ENCODE measurements at regions not wholly inside any gene's neighbourhood (a gene's known extent, or its start where the extent isn't known, plus 50 kb on each side); places are given as distances from the start of the nearest gene placed in this dataset.

DNA sequence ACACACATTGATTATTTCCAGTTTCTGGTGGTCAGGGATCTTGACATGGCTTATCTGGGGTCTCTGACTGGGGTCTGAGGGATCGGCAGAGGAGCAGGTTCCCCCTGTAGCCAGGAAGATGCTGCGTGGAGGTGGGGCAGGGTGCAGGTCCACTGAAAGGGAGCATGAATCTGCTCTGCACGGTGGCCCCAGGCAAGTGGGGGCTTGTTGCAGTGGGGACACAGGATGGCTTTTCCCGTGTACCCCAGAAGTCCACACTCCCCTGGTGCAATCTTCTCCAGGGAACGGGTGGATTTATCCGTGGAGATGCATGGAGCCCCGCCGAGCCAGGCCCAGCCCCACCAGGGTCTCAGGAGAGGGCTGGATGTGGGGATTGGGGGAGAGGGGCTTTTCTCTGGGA, 210.4 kb upstream of the C14orf180 start:
- TF ChIP-seq, protein P1, sequence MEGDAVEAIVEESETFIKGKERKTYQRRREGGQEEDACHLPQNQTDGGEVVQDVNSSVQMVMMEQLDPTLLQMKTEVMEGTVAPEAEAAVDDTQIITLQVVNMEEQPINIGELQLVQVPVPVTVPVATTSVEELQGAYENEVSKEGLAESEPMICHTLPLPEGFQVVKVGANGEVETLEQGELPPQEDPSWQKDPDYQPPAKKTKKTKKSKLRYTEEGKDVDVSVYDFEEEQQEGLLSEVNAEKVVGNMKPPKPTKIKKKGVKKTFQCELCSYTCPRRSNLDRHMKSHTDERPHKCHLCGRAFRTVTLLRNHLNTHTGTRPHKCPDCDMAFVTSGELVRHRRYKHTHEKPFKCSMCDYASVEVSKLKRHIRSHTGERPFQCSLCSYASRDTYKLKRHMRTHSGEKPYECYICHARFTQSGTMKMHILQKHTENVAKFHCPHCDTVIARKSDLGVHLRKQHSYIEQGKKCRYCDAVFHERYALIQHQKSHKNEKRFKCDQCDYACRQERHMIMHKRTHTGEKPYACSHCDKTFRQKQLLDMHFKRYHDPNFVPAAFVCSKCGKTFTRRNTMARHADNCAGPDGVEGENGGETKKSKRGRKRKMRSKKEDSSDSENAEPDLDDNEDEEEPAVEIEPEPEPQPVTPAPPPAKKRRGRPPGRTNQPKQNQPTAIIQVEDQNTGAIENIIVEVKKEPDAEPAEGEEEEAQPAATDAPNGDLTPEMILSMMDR (IDR thresholded peaks at IDR 0.05) = no peak
- Mint-ChIP-seq H3K9me3 (no peaks in the 10 kb centered on the region), H3K4me1 (peaks cover 0 to 1% of the 10 kb centered on the region in 2 donors), H3K27me3 (ENCODE audit: low read depth in 2 of 2) (no peaks in the 10 kb centered on the region), H3K36me3 (no peaks in the 10 kb centered on the region), H3K27ac (no peak overlapping the region), H3K4me3 (no peak overlapping the region)
- ATAC-seq (no peak), DNase-seq (no peak)
- no peaks in the 10 kb centered on the region for H3K9me3 ChIP-seq (ENCODE audit: control insufficient read depth, insufficient read depth, low read length)
- H3K36me3 ChIP-seq (ENCODE audit: control insufficient read depth, insufficient read depth, low read length) = no peaks in the 10 kb centered on the region
- 77% methylated on average over 8 of the region's 8 CpGs for WGBS (ENCODE audit: insufficient coverage)
- no peaks in the 10 kb centered on the region for H3K4me1 ChIP-seq (ENCODE audit: control insufficient read depth, insufficient read depth, low read length)
- H3K4me3 ChIP-seq (ENCODE audit: low read length) = no peak overlapping the region
- H3K27me3 ChIP-seq (ENCODE audit: control insufficient read depth, insufficient read depth, low read length) = no peaks in the 10 kb centered on the region
- no peak overlapping the region for H3K27ac ChIP-seq (ENCODE audit: low read length)
- intact Hi-C loops (cut with micrococcal nuclease) = no loop called here

GRCh38 chr14:104370256-104370870, 209.2 kb upstream of the C14orf180 start:
- Histone ChIP-seq H3K27ac (ENCODE audit: low read length) (no peak overlapping the region), H3K27me3 (ENCODE audit: control insufficient read depth, insufficient read depth, low read length) (no peaks in the 10 kb centered on the region), H3K4me1 (ENCODE audit: control insufficient read depth, insufficient read depth, low read length) (no peaks in the 10 kb centered on the region), H3K9me3 (ENCODE audit: control insufficient read depth, insufficient read depth, low read length) (no peaks in the 10 kb centered on the region), H3K4me3 (ENCODE audit: low read length) (no peak overlapping the region), H3K36me3 (ENCODE audit: control insufficient read depth, insufficient read depth, low read length) (no peaks in the 10 kb centered on the region)
- no peaks in the 10 kb centered on the region for H3K9me3 Mint-ChIP-seq
- intact Hi-C loops (cut with micrococcal nuclease) = no loop called here
- DNase-seq (no peak), ATAC-seq (no peak)
- no peak overlapping the region for H3K27ac Mint-ChIP-seq
- H3K27me3 Mint-ChIP-seq (ENCODE audit: low read depth in 2 of 2) = no peaks in the 10 kb centered on the region
- TF ChIP-seq, protein P1 (IDR thresholded peaks at IDR 0.05) = no peak
- WGBS (ENCODE audit: insufficient coverage) = 76% methylated on average over 21 of the region's 22 CpGs
- no peak overlapping the region for H3K4me3 Mint-ChIP-seq
- no peaks in the 10 kb centered on the region for H3K36me3 Mint-ChIP-seq
- H3K4me1 Mint-ChIP-seq = no peaks in the 10 kb centered on the region

DNA sequence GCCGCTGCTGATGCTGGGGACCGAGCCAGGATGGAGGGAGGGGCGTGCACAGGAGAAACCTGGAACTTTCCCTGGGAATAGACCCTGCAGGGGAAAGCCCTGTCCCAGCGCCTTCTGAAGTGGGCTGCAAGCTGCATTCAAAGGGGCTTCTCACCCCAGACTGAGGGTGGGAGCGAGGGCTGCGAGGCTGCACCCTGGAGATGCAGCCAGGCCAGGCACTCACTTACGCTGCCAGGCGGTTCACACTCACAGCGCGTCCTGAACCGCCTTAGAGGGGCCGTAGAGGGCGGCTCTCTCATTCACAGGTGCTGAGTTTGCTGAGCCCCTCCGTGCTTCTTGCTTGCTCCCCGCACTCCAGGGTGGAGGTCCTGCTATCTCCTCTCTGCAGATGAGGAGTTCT, 208.5 kb upstream of the C14orf180 start:
- no peak overlapping the region for H3K4me3 Mint-ChIP-seq
- no peaks in the 10 kb centered on the region for H3K27me3 Mint-ChIP-seq (ENCODE audit: low read depth in 2 of 2)
- 89% methylated on average over 15 of the region's 15 CpGs for WGBS (ENCODE audit: insufficient coverage)
- Histone ChIP-seq H3K36me3 (ENCODE audit: control insufficient read depth, insufficient read depth, low read length) (no peaks in the 10 kb centered on the region), H3K27me3 (ENCODE audit: control insufficient read depth, insufficient read depth, low read length) (no peaks in the 10 kb centered on the region), H3K9me3 (ENCODE audit: control insufficient read depth, insufficient read depth, low read length) (no peaks in the 10 kb centered on the region), H3K27ac (ENCODE audit: low read length) (no peak overlapping the region), H3K4me1 (ENCODE audit: control insufficient read depth, insufficient read depth, low read length) (no peaks in the 10 kb centered on the region), H3K4me3 (ENCODE audit: low read length) (no peak overlapping the region)
- no peaks in the 10 kb centered on the region for H3K36me3 Mint-ChIP-seq
- no peaks in the 10 kb centered on the region for H3K4me1 Mint-ChIP-seq
- TF ChIP-seq, protein P1 (IDR thresholded peaks at IDR 0.05) = no peak
- DNase-seq (no peak), ATAC-seq (no peak)
- intact Hi-C loops (cut with micrococcal nuclease) = no loop called here
- H3K27ac Mint-ChIP-seq = no peak overlapping the region
- H3K9me3 Mint-ChIP-seq = no peaks in the 10 kb centered on the region

GRCh38 chr14:104371917-104372316, 207.6 kb upstream of the C14orf180 start:
- WGBS (ENCODE audit: insufficient coverage) = 96% methylated on average over 6 of the region's 6 CpGs
- Mint-ChIP-seq H3K4me3 (no peak overlapping the region), H3K4me1 (no peaks in the 10 kb centered on the region), H3K36me3 (no peaks in the 10 kb centered on the region), H3K9me3 (no peaks in the 10 kb centered on the region), H3K27me3 (ENCODE audit: low read depth in 2 of 2) (no peaks in the 10 kb centered on the region), H3K27ac (no peak overlapping the region)
- intact Hi-C loops (cut with micrococcal nuclease) = no loop called here
- H3K27ac ChIP-seq (ENCODE audit: low read length) = no peak overlapping the region
- no peak for DNase-seq
- H3K4me1 ChIP-seq (ENCODE audit: control insufficient read depth, insufficient read depth, low read length) = no peaks in the 10 kb centered on the region
- H3K4me3 ChIP-seq (ENCODE audit: low read length) = no peak overlapping the region
- H3K27me3 ChIP-seq (ENCODE audit: control insufficient read depth, insufficient read depth, low read length) = no peaks in the 10 kb centered on the region
- no peaks in the 10 kb centered on the region for H3K36me3 ChIP-seq (ENCODE audit: control insufficient read depth, insufficient read depth, low read length)
- ATAC-seq = no peak
- TF ChIP-seq, protein P1 (IDR thresholded peaks at IDR 0.05) = no peak
- no peaks in the 10 kb centered on the region for H3K9me3 ChIP-seq (ENCODE audit: control insufficient read depth, insufficient read depth, low read length)
